GM21786 (cell line): ENCODE measurements at regions not wholly inside any gene's neighbourhood (a gene's known extent, or its start where the extent isn't known, plus 50 kb on each side); places are given as distances from the start of the nearest gene placed in this dataset.
"Not testable (repeated sequence)": the region's sequence is repeated elsewhere in the genome, so short reads cannot be mapped to it uniquely, and the experiment has no call there.

ENCODE experiments used
- ATAC-seq: cut with Tn5 transposase; IDR thresholded peaks from one replicate; pipeline ENCODE4 v1.9.1; 2021; ENCODE audit not compliant: unreplicated experiment

DNA sequence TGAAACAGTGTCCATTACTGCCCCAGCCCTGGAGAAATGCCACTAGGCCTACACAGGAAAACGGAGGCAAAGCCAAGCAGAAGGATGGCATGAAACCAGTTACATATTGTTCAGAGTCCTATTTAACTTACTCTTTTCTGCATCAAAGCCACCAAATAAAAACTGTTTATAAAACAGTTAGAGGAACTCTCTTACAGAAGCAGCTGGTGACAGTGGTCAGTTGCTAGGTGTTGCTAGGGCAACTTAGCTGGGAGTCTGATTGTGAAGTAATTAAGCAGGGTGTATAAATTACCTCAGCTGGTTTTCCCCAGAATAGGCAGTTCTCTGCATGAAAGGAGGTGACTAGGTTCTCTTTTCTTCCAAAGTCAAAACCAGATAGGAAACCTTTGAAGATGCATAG is 115.6 kb upstream of the ZBED5 start:
- no peak for ATAC-seq

DNA sequence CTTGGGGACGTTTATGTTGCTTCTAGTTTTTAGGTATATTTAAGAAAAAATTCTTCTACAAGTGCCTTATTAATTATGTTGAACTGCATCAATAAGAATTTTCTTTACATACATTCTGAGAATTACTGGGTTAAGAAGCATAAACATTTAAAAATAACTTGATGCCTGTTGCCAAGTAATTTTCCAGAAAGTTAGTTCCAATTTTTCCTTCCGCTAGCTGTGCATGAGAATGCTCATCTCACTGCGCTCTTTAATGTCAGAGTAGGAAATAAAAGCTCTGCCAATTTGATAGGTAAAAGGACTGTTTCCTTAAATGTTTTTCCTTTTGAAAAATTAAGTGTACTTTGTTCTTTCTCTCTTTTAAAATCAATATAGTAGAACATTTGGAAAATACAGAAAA is 113.1 kb upstream of the ZBED5 start:
- no peak for ATAC-seq

DNA sequence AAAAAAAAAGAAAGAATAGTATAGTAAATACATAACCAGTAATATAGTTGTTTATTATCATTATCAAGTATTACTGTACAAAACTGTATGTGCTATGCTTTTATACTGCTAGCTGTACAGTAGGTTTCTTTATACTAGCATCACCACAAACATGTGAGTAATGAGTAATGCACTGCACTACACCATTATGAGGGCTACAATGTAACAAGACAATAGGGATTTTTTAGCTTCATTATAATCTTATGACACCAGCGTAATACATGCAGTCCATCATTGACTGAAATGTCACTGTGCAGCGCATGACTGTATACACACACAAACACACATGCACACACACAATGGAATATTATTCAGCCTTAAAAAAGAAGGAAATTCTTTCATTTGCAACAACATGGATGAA is 111.5 kb upstream of the ZBED5 start:
- ATAC-seq, result no peak

DNA sequence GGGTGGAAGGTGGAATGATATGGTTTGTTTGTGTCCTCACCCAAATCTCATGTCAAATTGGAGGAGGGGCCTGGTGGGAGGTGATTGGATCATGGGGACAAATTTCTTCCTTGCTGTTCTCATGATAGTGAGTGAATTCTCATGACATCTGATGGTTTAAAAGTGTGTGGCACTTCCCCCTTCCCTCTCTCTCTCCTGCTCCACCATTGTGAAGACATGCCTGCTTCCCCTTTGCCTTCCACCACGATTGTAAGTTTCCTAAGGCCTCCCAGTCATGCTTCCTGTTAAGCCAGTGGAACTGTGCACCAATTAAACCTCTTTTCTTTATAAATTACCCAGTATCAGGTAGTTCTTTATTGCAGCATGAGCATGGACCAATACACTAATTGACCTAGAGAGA is 99.0 kb upstream of the ZBED5 start:
- not testable (repeated sequence) for ATAC-seq

DNA sequence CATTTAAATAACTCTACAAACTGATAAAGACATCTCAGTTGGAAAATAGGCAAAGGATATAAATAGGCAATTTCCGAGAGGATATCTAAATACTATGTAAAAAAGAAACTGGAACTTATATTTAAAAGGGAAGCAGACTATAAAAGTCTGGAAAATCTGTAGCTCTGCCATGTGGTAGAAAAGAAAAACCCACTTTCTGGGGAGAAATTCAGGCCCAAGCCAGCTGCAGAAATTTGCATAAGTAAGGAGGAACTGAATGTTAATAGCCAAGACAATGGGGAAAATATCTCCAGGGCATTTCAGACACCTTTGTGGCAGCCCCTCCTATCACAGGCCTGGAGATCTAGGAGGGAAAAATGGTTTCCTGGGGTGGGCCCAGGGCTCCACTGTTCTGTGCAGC is 97.8 kb upstream of the ZBED5 start:
- ATAC-seq, result no peak

DNA sequence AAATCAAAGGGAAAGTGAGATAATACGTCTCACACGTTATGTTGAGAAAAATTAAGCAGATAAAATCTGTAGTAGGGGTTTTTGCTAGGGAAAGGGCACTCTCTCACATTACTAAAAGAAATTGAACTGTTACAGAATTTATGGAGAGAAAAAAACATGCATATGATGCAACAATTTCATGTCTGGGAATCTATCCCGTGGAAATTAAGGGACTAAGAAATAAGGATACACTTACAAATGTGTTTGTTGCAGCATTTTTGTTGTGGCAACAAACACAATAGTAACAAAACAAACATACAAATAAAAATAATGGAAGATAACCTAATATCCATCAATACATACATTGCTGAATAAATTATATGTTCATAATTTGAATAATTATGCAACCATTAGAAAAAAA is 96.3 kb upstream of the ZBED5 start:
- no peak for ATAC-seq

DNA sequence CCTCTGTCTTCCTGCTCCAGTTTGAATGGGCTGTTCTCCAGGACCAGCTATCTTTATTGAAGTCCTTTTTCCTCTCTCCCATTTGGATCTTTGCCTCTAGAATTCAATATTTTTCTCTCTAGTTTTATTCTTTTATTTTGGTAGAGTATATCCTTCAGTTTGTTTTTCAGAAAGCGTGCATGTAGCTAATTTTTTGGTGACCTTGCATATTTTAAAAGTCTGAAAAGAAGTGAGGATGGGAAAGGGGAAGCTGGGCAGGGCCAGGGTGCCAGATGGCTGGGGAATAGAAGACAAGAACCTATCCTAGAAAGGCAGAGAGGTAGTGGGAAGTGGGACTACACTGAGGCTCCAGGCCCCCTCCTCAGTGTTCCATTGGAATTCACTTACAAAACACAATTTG is 95.0 kb upstream of the ZBED5 start:
- no peak for ATAC-seq

DNA sequence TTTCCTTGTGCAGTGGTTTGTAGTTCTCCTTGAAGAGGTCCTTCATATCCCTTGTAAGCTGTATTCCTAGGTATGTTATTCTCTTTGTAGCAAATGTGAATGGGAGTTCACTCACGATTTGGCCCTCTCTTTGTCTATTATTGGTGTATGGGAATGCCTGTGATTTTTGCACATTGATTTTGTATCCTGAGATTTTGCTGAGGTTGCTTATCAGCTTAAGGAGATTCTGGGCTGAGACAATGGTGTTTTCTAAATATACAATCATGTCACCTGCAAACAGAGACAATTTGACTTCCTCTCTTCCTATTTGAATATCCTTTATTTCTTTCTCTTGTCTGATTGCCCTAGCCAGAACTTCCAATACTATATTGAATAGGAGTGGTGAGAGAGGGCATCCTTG is 90.1 kb upstream of the ZBED5 start:
- not testable (repeated sequence) for ATAC-seq

DNA sequence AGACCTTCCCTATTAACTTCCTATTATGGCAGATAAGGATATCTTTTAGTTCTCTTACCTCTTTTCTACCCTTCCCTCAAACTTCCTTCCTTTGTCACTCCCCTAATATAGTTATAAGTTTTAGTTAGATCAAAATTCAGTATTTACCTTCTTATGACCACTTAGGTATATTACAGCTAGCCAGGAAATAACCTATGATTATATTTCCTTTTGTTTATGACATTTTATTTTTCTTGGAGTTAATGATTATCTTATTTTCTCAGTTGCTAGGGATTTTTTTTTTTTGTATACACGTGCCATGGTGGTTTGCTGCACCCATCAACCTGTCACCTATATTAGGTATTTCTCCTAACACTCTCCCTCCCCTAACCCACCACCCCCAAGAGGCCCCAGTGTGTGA is 88.2 kb upstream of the ZBED5 start:
- ATAC-seq, result no peak

DNA sequence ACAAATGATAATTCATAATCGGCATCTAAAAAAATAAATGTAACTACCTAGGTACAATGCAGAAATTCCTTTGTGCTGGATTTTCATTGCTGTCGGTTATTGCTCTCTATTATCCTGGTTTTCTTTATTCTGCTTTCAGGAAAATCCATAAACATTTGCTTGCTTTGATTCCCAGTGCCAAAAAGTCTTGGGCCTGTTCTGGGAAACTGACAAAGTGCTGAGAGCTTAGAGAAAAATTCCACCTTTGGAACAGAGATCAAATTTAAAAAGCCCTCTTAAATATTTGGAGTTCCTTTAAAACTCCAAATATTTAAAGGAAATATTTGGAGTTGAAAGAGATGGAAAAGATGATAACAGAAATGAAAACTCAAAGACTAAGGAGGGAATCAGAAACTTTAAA is 87.3 kb upstream of the ZBED5 start:
- ATAC-seq, result no peak

DNA sequence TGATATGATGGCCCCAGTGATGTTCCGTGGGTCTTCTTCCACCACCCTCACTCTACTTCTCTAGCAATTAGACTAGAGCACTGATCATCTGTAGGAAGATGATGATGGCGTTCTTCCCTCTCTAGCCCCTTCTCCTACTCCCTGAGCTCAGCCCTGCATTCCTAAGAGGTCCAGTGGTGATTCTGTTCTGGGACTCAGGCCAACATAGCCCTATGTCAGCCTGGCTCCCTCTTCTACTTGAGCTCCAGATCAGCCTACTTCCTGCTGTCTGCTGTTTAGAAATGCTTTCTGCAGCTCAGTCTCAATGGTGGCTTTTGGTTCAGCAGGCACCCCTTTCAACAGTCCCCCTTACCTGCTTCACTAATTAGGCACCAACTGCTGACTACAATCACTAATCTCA is 86.1 kb upstream of the ZBED5 start:
- no peak for ATAC-seq

DNA sequence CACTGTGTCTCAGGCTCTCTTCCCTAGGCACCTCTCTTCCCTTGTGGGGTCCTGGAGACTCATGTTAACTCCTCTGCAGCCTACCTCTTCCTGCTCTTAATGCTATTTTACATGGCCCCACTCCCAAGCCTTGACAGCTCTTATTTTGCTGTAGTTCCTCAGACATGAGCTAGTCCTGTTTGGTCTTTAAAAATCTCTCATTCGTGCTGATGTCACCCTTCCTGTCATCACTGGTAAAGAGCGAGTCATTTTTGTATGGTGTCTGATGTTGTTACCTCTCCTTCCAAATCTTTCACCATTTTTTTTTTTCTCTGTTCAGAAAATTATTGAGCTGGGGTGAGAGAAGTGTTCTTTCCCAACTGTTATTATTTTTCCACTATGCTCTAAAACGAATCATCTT is 84.8 kb upstream of the ZBED5 start:
- ATAC-seq, result no peak

DNA sequence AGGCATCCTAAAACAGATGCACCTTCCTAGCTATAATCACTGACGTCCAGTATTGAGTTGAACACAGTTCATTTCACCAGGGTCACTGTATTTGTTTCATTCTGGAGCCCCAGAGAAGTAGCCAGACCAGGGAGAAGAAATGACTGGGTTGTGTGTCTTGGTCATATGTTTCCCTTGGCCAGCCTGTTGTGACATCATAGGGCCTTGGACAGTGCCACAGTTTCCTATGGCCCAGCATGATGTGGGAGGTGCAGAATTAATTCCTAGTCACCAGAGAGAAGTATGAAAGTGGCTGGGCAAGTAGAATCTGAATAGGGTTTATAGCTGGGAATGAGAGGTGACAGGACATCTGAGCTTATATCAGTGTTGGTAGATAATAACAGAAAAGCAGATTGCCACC is 84.0 kb upstream of the ZBED5 start:
- no peak for ATAC-seq

DNA sequence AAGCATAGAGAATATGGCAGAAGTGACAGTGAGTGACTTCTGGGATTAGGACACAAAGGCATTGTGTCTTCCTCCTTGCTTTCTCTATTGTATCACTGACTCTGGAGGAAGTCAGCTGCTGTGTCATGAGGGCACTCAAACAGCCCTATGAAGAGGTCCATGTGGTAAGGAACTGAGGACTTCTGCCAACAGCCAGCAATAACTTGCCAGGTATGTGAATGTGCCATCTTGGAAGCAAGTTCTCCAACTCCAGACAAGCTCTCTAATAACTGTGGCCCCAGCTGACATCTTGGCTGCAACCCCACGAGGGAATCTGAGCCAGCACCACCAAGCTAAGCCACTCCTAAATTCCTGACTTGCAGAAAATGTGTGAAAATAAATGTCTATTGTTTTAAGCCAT is 83.6 kb upstream of the ZBED5 start:
- no peak for ATAC-seq

DNA sequence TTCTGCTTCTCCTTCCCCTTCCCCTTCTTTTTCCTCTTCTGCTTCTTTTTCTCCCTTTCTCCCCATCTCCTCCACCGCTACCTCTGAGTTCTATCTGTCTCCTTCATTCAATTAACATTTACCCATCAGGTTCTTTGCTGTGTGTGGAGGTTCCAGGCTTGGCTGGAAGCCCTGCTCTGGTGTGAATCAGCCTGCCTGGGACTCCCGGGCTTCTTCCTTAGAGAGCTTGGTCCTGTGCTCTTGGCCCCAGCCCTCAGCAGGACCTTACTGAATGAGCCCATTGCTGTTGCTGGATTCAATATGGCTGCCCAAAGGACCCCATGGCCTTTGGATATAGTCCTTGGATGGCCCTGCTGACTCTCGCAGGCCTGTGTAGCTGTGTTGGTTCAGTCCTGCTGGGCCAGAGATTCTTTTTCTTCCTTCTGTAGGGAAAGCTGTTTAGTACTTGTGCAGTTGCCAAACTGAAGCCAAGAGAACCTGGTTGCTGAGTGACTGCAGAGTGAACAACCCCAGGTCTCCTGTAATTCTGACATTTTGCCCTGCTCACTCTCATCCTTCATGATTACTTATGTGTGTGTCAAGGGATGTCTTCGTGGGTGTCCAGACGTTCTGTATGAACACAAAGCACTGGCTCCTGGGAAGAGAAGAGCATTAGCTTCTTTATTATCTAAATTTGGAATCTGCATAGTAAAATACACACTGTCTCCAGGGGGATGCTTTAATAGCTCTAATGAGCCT is 81.0 kb upstream of the ZBED5 start:
- ATAC-seq, result no peak

DNA sequence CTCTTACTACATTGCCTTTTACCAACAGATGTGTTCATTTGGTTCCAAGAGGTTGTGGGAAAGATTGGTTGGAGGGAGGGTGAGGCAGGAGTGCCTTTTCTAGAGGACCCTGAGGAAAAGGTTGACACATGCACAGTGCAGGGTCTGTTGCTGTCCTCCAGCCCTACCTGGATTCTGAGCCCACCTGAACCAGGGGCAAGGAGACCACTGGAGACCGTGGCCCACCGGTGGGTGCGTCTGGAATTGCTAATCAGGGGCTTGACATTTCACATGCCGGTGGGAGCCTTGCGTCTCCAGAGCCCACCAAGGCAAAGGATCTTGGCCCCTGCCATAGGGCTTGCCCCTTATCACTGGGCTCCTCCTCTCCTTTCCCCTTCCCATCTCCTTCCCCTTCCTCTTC is 80.4 kb upstream of the ZBED5 start:
- ATAC-seq, result no peak

DNA sequence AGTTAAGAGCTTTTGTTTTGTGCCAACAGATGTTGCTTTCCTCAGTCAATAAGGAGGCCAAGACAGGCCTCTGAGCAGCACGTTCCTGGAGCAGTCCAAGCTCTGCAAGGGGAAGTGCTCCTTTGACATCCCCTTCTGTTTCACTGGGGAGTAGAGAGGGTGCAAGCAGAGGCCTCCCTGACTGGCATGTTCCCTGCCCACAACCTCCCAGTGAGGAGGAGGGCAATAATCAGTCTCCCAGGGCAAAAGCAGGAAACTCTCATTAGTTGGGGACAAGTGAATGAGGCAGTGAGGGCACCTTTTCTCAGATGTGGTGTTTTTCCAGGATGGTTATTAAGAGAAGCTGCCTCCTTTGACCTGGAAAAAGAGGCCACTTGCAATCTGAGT is 79.5 kb upstream of the ZBED5 start:
- no peak for ATAC-seq

DNA sequence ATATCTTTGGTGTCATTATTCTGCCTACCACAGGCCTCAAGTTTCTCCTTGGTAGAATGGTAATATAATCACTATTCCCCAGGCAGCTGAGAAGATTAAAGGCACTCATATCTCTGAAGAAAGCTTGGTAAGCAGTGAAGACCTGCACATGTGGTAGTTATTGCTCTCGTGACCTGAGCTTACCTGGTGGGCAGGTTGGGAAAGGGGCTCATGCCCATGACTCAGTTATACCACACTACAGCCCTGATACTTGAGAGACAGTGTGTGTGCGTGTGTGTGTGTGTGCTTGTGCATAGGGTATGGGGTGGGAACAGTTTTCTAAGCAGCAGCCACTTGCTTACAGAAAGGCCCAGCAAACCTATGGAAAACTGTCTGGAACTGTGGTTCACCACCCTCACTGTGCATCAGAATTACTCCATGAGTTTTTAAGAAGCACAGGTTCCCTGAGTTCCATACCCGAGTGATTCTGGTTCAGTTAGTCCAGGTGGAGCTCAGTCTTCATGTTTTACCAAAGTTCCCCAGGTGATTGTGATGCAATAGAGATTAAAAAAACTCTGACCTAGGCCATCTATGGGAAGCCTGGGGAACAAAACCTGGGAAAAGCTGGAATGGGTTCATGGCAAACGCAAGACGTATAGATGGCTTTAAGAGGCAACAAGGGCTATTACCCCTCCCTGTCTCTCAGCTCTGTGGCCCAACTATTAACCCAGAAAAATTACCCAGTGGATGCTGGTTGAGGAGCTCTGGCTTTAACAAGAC is 79.0 kb upstream of the ZBED5 start:
- no peak for ATAC-seq

DNA sequence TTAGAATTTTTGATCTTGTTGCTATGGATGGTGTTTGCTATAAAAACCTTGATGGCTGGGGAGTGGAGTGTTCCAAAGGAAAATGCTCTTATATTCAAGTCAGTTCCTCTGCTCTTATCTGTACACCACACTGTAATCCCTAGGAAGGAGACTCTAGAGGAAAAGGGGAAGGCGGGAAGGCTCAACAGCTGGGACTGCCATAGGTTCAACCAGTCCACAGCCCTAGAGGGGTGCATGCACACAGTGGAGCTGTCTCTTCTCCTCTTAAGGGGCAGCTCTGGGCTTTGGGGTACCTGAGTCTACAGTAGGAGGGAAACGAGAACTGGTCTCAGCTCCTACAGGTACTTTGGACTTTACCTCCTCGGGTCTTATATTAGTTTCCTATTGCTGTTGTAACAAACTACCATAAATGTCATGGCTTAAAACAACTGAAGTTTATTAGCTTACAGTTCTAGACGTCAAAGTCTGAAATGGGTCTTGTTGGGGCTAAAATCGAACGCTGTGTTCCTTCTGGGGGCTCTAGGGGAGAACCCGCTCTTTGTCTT is 77.2 kb upstream of the ZBED5 start:
- no peak for ATAC-seq

DNA sequence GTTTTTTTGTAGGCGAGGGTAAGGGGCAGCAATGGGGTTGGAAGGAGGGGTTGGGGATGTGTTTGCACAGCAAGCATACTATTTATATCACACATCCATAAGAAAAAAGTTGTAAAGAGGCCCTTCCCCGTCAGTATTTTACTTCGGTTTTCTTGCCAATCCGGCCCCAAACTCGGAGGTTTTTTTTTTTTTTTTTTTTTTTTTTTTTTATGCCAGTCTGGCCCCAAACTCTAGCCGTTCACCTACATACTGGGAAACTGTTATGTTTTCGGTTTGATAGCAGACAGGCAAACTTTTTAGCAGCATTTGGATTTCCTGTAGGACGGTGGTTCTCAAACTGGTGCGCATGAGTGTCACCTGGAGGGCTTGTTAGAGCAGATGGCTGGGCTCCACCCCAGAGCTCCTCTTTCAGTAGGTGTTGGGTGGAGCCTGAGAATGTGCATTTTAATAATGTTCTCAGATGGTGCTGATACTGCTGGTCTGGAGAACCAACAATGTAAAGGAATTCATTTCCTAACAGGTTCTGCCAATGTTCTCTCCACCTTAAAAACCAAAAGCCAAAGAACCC is 76.5 kb upstream of the ZBED5 start:
- no peak for ATAC-seq

DNA sequence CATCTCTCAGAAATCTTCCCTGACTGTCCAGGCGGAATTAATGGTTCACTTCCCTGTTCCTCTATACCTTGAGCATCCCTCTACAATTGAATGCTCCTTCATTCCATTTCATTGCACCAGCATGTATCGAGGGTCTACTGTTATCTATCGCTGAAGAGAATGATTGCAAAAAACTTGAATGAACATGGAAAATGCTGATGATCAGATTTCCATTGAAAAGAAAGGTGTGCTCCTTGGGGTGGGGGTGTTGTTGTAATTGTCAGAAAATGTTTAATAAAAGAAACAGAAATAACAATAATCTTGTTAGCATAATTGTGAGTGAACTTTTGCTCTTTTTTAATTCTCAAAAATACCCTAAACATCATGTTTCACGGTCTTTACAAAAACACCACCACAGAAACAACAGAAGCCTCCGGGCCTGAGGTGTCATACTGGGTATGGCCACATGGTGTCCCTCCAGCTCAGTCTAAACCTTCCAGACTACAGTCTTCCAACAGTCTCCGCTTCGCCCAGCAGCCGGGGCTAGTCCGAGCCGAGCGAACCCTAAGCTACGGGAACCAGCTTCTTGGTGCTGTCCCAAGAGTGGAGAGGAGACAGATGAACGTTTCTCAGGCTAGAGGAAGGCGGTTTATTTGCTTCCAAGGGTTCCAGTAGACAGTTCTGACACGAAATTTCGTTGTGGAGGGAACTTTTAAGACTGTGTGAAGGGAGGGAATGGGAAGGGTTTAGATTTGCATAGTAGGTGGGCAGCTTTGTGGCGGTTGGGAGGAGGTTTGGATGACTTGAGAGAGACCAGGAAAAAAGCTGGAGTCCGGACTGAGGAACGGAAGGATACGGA is 75.8 kb upstream of the ZBED5 start:
- peak; percentile 89 for ATAC-seq
